GM19324 (cell line): ENCODE measurements at regions not wholly inside any gene's neighbourhood (a gene's known extent, or its start where the extent isn't known, plus 50 kb on each side); places are given as distances from the start of the nearest gene placed in this dataset.
"Not testable (repeated sequence)": the region's sequence is repeated elsewhere in the genome, so short reads cannot be mapped to it uniquely, and the experiment has no call there.

ENCODE experiments used
- ATAC-seq: cut with Tn5 transposase; IDR thresholded peaks from one replicate; pipeline ENCODE4 v1.9.1; 2021; ENCODE audit warnings: mild to moderate bottlenecking, moderate library complexity; ENCODE audit not compliant: unreplicated experiment, low FRiP score

DNA sequence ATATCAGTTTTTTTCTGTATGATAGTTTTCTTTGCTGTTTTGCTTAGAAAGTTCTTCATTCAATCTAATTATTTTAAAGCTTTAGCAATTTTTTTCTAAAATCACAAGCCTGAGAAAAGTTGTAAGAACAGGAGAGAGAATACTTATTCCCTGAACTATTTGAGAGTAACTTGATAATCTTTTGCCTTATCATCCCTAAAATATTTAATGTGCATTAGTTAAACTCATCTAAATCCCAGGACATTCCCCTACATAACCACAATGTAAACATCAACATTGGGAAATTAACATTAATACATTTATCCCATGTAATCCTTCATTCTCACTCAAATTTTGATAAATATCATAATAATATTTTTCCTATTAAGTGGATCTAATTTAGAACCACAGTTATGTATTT lies 241.8 kb downstream of the CD109 start:
- no peak for ATAC-seq

GRCh38 chr6:73932866-73933265 lies 236.9 kb downstream of the CD109 start:
- no peak for ATAC-seq

DNA sequence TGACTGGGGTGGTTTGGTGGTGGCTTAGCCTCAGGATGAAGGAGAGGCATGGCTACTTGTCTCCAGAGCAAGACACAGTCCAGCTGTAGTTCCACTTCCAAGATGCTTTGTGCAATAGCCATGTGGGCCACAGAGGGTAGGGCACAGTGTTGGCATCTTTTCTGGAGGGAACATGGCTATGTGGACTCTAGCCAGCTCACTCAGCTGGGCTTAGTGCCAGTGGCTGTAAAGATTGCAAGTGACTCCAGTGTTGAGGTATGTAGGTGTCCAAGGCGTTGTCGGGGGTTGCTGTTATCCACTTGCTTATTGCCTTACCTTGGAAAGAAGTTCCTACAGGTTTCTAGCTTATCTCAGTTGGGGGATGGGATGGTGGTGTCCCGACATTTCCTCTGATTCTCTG lies 233.4 kb downstream of the CD109 start:
- ATAC-seq: no peak

DNA sequence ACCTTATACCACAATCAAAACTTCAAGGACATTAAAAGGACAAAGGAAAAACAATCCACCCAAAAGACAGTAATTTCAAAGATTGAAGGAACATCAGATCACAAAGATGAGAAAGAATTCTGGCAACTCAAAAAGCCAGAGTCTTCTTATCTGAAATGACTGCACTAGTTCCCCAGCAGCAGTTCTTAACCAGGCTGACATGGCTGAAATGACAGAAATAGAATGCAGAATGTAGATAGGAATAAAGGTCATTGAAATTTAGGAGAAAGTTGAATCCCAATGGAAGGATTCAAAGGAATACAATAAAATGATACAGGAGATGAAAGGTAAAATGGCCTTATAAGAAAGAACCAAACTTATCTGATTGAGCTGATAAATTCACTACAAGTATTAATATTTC lies 231.4 kb downstream of the CD109 start:
- no peak for ATAC-seq

GRCh38 chr6:73925703-73926102 lies 229.7 kb downstream of the CD109 start:
- ATAC-seq: not testable (repeated sequence)

DNA sequence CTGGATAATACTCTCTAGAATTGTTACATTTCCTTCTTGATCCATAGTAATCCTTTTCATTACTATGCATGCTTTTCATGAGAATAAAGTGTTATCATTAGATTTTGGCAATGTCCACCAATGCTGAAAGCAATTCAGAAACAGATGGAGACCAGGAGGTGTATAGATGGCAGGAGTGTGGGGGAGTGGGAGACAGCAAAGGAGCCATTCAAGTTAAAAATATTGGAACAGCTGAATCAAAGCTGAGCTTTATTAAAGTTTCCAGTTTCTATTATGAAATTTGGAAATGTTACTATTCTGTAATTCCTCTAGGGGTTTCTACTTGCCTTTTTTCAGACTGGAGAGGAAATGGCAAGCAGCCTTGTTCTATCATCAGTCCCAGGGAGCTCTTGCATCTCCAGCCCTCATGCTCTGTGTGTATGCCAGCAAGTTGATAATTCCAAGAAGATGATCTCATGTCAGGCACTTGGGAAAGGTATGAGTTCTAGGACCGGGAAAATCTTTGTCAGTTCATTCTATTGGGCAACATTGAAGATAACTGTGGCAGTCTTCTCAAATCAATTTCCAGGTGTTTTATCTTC lies 228.0 kb downstream of the CD109 start:
- ATAC-seq: no peak

- no peak for ATAC-seq
Observed at GRCh38 chr6:73903155-73903554, 207.2 kb downstream of the CD109 start.

DNA sequence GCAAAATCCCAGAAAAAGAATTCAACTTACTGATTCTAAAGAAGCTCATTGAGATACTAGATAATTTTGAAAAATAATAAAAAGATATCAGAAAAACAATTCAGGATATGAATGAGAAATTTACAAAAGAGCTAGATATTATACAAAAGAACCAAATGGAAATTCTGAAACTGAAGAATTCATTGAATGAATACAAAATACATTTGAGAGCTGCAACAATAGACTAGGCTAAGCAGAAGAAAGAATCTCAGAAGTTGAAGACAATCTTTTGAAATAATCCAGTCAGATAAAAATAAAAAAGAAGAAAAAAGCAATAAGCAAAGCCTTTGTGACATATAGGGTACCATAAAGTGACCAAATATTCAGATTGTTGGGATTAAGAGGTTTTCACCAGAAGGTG lies 206.0 kb downstream of the CD109 start:
- ATAC-seq: no peak

- no peak for ATAC-seq
Observed at GRCh38 chr6:73901311-73901710, 205.3 kb downstream of the CD109 start.

- ATAC-seq: no peak
Observed at GRCh38 chr6:73898599-73898998, 202.6 kb downstream of the CD109 start.

DNA sequence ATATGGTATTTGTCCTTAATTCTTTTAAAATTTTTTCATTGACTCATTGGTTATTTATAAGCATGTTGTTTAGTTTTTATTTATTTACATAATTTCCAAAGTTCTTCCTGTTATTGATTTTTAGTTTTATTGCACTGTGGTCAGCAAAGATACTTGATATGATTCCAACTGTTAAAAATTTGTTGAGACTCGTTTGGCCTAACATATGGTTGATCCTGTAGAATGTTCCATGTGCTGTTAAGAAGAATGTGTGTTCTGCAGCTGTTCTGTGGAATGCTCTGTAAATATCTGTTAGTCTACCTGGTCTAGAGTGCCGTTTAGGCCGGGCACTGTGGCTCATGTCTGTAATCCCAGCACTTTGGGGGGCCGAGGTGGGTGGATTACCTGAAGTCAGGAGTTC lies 197.7 kb downstream of the CD109 start:
- no peak for ATAC-seq

GRCh38 chr6:73888050-73888449 lies 192.0 kb downstream of the CD109 start:
- ATAC-seq: no peak

DNA sequence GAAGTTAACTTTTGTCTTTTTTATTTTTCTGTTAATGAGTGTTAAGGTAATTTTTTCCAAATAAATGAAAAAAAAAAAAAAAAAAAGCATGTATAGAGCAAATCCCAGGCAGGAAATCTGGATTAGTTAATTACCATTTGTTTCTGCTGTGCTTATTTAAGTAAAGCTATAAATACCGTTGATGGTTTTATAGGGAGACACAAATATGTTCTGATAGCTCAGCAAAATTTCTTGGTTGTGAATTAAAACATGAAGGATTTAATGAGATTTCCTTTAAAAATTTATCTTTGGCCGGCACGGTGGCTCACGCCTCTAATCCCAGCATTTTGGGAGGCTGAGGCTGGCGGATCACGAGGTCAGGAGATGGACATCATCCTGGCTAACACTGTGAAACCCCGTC lies 189.4 kb downstream of the CD109 start:
- no peak for ATAC-seq

DNA sequence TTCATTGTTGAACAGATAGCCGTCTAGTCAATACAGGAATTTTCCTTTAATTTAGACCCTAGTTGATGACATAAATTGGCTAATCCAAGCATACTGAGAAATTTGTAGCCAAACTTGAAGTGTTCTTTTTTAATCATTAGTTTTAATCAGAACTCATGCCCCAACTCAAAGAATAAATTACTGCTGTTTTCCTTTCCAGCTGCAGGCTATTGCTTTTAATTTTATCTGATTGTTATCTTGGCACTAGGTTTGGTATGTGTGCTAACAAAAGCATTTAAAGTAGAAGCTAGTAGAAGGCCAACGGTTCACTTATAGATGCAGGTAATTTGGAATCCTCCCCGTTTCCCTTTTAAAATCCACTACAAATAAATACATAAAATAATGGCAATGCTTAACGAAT lies 188.5 kb downstream of the CD109 start:
- ATAC-seq: no peak

DNA sequence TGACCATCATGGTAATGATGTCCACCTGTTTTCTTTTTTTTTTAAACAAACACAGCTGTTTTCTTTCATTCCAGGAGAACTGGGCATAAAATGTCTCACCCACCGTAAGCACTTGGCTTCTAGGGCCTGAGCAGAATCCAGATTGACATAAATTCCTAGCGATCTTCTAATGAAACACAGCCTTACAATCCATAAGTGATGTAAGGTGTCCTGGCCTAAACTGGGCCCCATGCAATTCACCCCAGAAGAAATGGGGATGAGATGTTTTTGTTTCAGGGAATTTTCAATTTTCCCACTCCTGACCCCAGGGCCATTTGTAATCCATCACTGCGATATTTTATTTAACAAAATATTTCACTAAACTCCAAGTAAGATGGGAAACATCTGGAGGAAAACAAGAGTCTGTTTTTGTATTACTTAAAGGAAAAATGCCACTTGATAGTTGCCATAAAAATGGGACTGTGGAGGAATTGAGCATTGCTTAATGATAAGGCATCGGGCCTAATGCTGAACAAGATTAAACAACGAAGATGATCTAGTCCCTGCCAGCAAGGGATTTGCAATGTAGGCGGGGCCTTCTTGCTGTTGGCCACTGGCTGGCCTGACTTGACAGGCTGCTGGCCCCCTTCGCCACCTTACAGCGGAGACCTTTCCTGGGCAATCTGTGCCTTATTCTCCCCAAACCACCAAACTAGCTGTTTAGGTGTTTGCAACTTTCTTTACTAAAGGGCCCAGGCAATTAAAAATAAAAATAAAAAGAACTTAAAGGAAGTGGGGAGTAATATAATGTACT lies 183.7 kb downstream of the CD109 start:
- no peak for ATAC-seq

DNA sequence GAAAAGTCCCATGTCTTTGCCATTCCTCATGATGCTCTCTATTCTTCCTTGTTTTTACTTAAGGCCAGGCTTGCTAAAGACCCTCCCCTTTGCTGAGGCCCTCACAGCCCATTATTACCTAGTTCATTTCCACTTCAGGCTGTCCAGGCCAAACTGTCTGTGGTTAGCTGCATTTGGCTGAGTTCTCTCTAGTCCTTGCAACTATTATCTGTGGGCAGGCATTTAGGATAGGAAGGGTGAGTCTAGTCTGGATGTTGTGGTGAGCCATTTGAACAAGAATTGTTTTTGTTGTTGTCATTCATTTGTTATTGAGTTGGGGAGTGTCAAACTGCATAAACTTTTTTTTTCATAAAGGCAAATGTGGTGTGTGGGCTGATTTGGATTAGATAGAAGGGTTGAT lies 182.4 kb downstream of the CD109 start:
- no peak for ATAC-seq
